Smooth muscle cell of the brain vasculature (primary cell): ENCODE measurements at regions not wholly inside any gene's neighbourhood (a gene's known extent, or its start where the extent isn't known, plus 50 kb on each side); places are given as distances from the start of the nearest gene placed in this dataset.
A peak's percentile ranks its signal among the peaks of the same experiment; 100 is the strongest.
"Not testable (repeated sequence)": the region's sequence is repeated elsewhere in the genome, so short reads cannot be mapped to it uniquely, and the experiment has no call there.

Source experiments
- DNase-seq: peaks from one replicate; pipeline ENCODE4 v3.0.0-alpha.2; 2012; ENCODE audit warnings: low read depth, low spot score

GRCh38 chr1:61028136-61028535, 54.2 kb upstream of the NFIA start:
- no peak for DNase-seq

- DNase-seq = not testable (repeated sequence)
Measured at GRCh38 chr1:61018068-61018467, 64.3 kb upstream of the NFIA start.

GRCh38 chr1:61017651-61018050, 64.7 kb upstream of the NFIA start:
- DNase-seq = no peak

- DNase-seq = no peak
Measured at GRCh38 chr1:61013946-61014667, 68.3 kb upstream of the NFIA start.

GRCh38 chr1:61013189-61013945, 69.0 kb upstream of the NFIA start:
- DNase-seq = no peak

- DNase-seq = no peak
Measured at GRCh38 chr1:61012341-61012761, 70.0 kb upstream of the NFIA start.

- DNase-seq = no peak
Measured at GRCh38 chr1:61011561-61012263, 70.6 kb upstream of the NFIA start.

GRCh38 chr1:61007534-61008364, 74.6 kb upstream of the NFIA start:
- DNase-seq = no peak

GRCh38 chr1:61005614-61006580, 76.5 kb upstream of the NFIA start:
- no peak for DNase-seq

GRCh38 chr1:61004262-61005003, 77.9 kb upstream of the NFIA start:
- DNase-seq = no peak

GRCh38 chr1:61000327-61000726, 82.0 kb upstream of the NFIA start:
- no peak for DNase-seq

GRCh38 chr1:60998786-60999185, 83.6 kb upstream of the NFIA start:
- no peak for DNase-seq

- no peak for DNase-seq
Measured at GRCh38 chr1:60994828-60995492, 87.4 kb upstream of the NFIA start.

GRCh38 chr1:60994369-60994768, 88.0 kb upstream of the NFIA start:
- DNase-seq = no peak

- no peak for DNase-seq
Measured at GRCh38 chr1:60992165-60992564, 90.2 kb upstream of the NFIA start.

GRCh38 chr1:60990714-60991090, 91.7 kb upstream of the NFIA start:
- no peak for DNase-seq

GRCh38 chr1:60989749-60990713, 92.3 kb upstream of the NFIA start:
- DNase-seq = peak; percentile 82

GRCh38 chr1:60988891-60989290, 93.5 kb upstream of the NFIA start:
- no peak for DNase-seq
